Fibroblast of lung (primary cell): ENCODE measurements at regions not wholly inside any gene's neighbourhood (a gene's known extent, or its start where the extent isn't known, plus 50 kb on each side); places are given as distances from the start of the nearest gene placed in this dataset.

Experiments
- DNase-seq, 2 donors: peaks; one replicate each; pipeline versions ENCODE4 v3.0.0 to v3.0.0-alpha.2; 2010; ENCODE audit warnings: low read depth in 2 of 2
- H2AFZ ChIP-seq: 2 replicates; pipeline ENCODE4 v1.5.1; 2012; ENCODE audit warnings: low read length, control low read depth, inconsistent platforms
- H3K27ac ChIP-seq: 2 replicates; pipeline ENCODE4 v1.5.1; 2011; ENCODE audit warnings: low read length, control low read depth; ENCODE audit not compliant: insufficient read depth
- H3K27me3 ChIP-seq: 2 replicates; pipeline ENCODE4 v1.5.1; 2011; ENCODE audit warnings: mild to moderate bottlenecking, low read length; ENCODE audit not compliant: control insufficient read depth, insufficient read depth
- H3K36me3 ChIP-seq: 2 replicates; pipeline ENCODE4 v1.5.1; 2011; ENCODE audit warnings: low read length; ENCODE audit not compliant: control insufficient read depth, insufficient read depth
- H3K4me1 ChIP-seq: 2 replicates; pipeline ENCODE4 v1.5.1; 2011; ENCODE audit warnings: low read length; ENCODE audit not compliant: control insufficient read depth, insufficient read depth; ENCODE audit errors: extremely low read depth
- H3K4me2 ChIP-seq: 2 replicates; pipeline ENCODE4 v1.5.1; 2011; ENCODE audit warnings: low read length, control low read depth; ENCODE audit not compliant: insufficient read depth; ENCODE audit errors: extremely low read depth
- H3K4me3 ChIP-seq, 4 experiments: fragments of 200-600 bp in 1 of 4; sonication (generic) in 1 of 4; replicated peaks in 1 of 4; 2 replicates each; pipeline ENCODE4 v1.5.1; 2011 to 2016; ENCODE audit warnings: low read length in 4 of 4, low read depth in 3 of 4, mild to moderate bottlenecking in 3 of 4, control low read depth in 2 of 4, inconsistent platforms in 1 of 4, mixed read lengths in 1 of 4; ENCODE audit not compliant: insufficient read depth in 1 of 4; ENCODE audit errors: control extremely low read depth in 1 of 4
- H3K79me2 ChIP-seq: 2 replicates; pipeline ENCODE4 v1.5.1; 2012; ENCODE audit warnings: mild to moderate bottlenecking, low read length, inconsistent platforms; ENCODE audit not compliant: control insufficient read depth, insufficient read depth
- H3K9ac ChIP-seq: 2 replicates; pipeline ENCODE4 v1.5.1; 2011; ENCODE audit warnings: mild to moderate bottlenecking, low read length, control low read depth; ENCODE audit not compliant: insufficient read depth
- H3K9me3 ChIP-seq: 2 replicates; pipeline ENCODE4 v1.5.1; 2012; ENCODE audit warnings: low read depth, low read length; ENCODE audit not compliant: control insufficient read depth, insufficient read depth
- H4K20me1 ChIP-seq: 2 replicates; pipeline ENCODE4 v1.5.1; 2011; ENCODE audit warnings: low read length; ENCODE audit not compliant: control insufficient read depth, insufficient read depth; ENCODE audit errors: extremely low read depth
- EZH2 ChIP-seq: IDR thresholded peaks from 2 replicates; pipeline ENCODE4 v1.5.1; 2012; ENCODE audit warnings: low read length, control low read depth, mild to moderate bottlenecking; ENCODE audit errors: missing control alignments
- TF ChIP-seq, protein P1 (sequence below), 2 donors: IDR thresholded peaks in 1 of 2; conservative IDR thresholded peaks in 1 of 2; 1 replicate in 1 of 2; 2 replicates in 1 of 2; pipeline ENCODE4 v1.5.1; 2011 to 2012; ENCODE audit warnings: low read length in 2 of 2, control low read depth in 1 of 2, inconsistent platforms in 1 of 2, low read depth in 1 of 2, mild to moderate bottlenecking in 1 of 2

DNA sequence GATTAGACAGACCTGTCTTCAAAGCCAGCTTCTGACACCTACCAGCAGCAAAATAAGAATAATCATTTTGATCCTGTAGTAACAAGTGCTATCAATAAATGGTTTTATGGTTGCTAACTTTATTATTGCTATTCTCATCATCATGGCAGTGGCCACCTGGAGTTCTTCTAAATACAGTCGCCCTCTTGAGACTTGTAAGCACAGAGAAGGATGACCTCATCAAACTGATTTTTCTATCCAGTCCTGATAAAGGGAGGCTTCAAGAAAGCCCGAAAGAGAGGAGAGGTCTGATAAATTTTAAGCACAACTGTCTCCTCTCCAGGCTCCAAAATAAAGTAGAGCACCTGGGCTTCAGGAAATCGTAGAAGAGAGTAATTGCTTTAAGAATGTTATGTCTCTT lies 286.4 kb downstream of the USP46 start:
- TF ChIP-seq, protein P1, sequence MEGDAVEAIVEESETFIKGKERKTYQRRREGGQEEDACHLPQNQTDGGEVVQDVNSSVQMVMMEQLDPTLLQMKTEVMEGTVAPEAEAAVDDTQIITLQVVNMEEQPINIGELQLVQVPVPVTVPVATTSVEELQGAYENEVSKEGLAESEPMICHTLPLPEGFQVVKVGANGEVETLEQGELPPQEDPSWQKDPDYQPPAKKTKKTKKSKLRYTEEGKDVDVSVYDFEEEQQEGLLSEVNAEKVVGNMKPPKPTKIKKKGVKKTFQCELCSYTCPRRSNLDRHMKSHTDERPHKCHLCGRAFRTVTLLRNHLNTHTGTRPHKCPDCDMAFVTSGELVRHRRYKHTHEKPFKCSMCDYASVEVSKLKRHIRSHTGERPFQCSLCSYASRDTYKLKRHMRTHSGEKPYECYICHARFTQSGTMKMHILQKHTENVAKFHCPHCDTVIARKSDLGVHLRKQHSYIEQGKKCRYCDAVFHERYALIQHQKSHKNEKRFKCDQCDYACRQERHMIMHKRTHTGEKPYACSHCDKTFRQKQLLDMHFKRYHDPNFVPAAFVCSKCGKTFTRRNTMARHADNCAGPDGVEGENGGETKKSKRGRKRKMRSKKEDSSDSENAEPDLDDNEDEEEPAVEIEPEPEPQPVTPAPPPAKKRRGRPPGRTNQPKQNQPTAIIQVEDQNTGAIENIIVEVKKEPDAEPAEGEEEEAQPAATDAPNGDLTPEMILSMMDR (conservative IDR thresholded peaks at IDR 0.05 in 1 of 2, IDR thresholded peaks at IDR 0.05 in 1 of 2; ENCODE audit: low read depth in 1 of 2, low read length in 2 of 2), result no peak
- no peak for TF ChIP-seq EZH2
- H3K4me2 ChIP-seq, result no peak overlapping the region
- no peak for DNase-seq
- no peaks in the 10 kb centered on the region for H3K79me2 ChIP-seq
- no peak overlapping the region for H3K9ac ChIP-seq
- no peak overlapping the region for H3K27ac ChIP-seq
- H4K20me1 ChIP-seq, result no peaks in the 10 kb centered on the region
- H3K4me1 ChIP-seq, result no peaks in the 10 kb centered on the region
- H2AFZ ChIP-seq, result no peak overlapping the region
- no peak overlapping the region for H3K4me3 ChIP-seq
- H3K9me3 ChIP-seq, result no peaks in the 10 kb centered on the region
- no peaks in the 10 kb centered on the region for H3K27me3 ChIP-seq
- no peaks in the 10 kb centered on the region for H3K36me3 ChIP-seq

DNA sequence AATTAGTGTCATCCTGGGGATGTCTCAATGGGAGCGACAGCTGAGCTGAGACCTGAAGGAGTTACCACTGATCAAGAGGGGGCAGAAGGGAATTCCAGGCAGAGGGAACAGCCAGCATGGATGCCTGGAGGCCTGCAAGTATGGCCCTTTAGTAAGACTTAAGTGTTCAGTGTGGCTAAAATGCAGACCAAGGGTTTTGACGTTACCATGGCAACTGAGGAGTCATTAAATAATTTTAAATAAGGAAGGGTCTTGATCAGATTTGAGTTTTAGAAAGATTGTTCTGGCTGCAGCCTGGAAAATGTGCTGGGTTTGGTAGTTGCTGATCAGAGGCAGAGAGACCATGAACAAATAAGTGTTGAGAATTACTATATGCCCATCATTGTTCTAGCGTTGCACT lies 285.5 kb downstream of the USP46 start:
- Histone ChIP-seq H4K20me1 (no peaks in the 10 kb centered on the region), H3K4me3 (no peak overlapping the region), H3K9ac (no peak overlapping the region), H3K79me2 (no peaks in the 10 kb centered on the region), H3K4me1 (no peaks in the 10 kb centered on the region), H3K9me3 (no peaks in the 10 kb centered on the region), H3K4me2 (no peak overlapping the region), H2AFZ (no peak overlapping the region), H3K27me3 (no peaks in the 10 kb centered on the region), H3K27ac (no peak overlapping the region), H3K36me3 (no peaks in the 10 kb centered on the region)
- no peak for DNase-seq
- TF ChIP-seq EZH2, result no peak
- TF ChIP-seq, protein P1 (conservative IDR thresholded peaks at IDR 0.05 in 1 of 2, IDR thresholded peaks at IDR 0.05 in 1 of 2; ENCODE audit: low read depth in 1 of 2, low read length in 2 of 2), result no peak

DNA sequence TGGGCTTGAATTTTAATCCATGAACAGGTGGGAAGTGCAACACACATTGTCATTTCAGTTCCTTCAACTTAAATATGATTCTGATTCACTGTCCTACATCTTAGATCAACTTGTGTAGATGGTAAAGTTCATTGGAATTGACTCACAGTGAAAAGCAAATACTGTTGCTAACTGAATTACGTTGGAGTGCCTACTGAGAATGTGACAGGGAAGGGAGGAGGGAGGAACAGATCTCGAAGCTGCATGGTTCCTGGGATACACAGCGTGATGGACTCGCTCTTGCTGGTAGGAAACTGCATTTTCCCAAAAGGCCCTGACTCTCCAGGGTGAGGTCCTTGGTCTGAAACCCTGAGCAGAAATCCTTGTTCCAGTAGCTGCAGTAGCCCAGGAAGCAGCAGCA lies 284.2 kb downstream of the USP46 start:
- no peak for TF ChIP-seq EZH2
- TF ChIP-seq, protein P1 (conservative IDR thresholded peaks at IDR 0.05 in 1 of 2, IDR thresholded peaks at IDR 0.05 in 1 of 2; ENCODE audit: low read depth in 1 of 2, low read length in 2 of 2), result no peak
- no peak overlapping the region for H3K4me3 ChIP-seq

More for the DNA sequence above, 284.2 kb downstream of the USP46 start:
- Histone ChIP-seq H3K79me2 (no peaks in the 10 kb centered on the region), H3K36me3 (no peaks in the 10 kb centered on the region), H4K20me1 (no peaks in the 10 kb centered on the region), H3K9ac (no peak overlapping the region), H3K4me1 (no peaks in the 10 kb centered on the region), H2AFZ (no peak overlapping the region), H3K27ac (no peak overlapping the region), H3K9me3 (no peaks in the 10 kb centered on the region), H3K27me3 (no peaks in the 10 kb centered on the region), H3K4me2 (no peak overlapping the region)
- no peak for DNase-seq
